ENCODE measurements at regions not wholly inside any gene's neighbourhood (a gene's known extent, or its start where the extent isn't known, plus 50 kb on each side); places are given as distances from the start of the nearest gene placed in this dataset.

- TF ChIP-seq EZH2 (IDR thresholded peaks at IDR 0.05; ENCODE audit: low read depth, low read length, severe bottlenecking) (no peak), EP300 (IDR thresholded peaks at IDR 0.05; ENCODE audit: borderline replicate concordance in 1 of 2, low read depth in 2 of 2, low read length in 2 of 2) (no peak), KDM1A (IDR thresholded peaks at IDR 0.05; ENCODE audit: borderline replicate concordance, low read length) (no peak), YY1 (IDR thresholded peaks at IDR 0.05; ENCODE audit: low read depth, low read length) (no peak), RBBP5 (IDR thresholded peaks at IDR 0.05; ENCODE audit: borderline replicate concordance, low read depth, low read length) (no peak), SRF (IDR thresholded peaks at IDR 0.05; ENCODE audit: low read depth, low read length) (no peak), CTCF (IDR thresholded peaks at IDR 0.05; ENCODE audit: control extremely low read depth in 1 of 3, insufficient read depth in 1 of 3, low read depth in 1 of 3, low read length in 3 of 3) (no peak), RNF2 (IDR thresholded peaks at IDR 0.05; ENCODE audit: borderline replicate concordance, low read depth, low read length, missing control alignments, poor library complexity, severe bottlenecking) (no peak), MAFK (IDR thresholded peaks at IDR 0.05; ENCODE audit: low read depth, low read length) (no peak)
These were observed 66.8 kb downstream of the KPNA2 start for GRCh38 chr17:68102318-68102758.

Data from H1 (cell line).